Activated T-helper 1 cell treated with anti-CD3 and anti-CD28 coated beads, Interleukin-12 subunit alpha, Interleukin-12 subunit beta, Interleukin-2, Interleukin-4 antibody, amounts not matched to agents 30 ng/mL and 10 ng/mL and 1 ng/mL, durations not matched to agents 14 hours and 24 hours and 36 hours (primary cell): ENCODE measurements at regions not wholly inside any gene's neighbourhood (a gene's known extent, or its start where the extent isn't known, plus 50 kb on each side); places are given as distances from the start of the nearest gene placed in this dataset.

Experiments
- DNase-seq: peaks from one replicate; pipeline ENCODE4 v3.0.0; 2021; ENCODE audit warnings: low spot score
- H3K27ac Mint-ChIP-seq: one replicate; pipeline ENCODE4 v1.8.0; 2021; ENCODE audit warnings: mild to moderate bottlenecking, mixed read lengths
- H3K27me3 Mint-ChIP-seq: one replicate; pipeline ENCODE4 v1.8.0; 2022; ENCODE audit warnings: mild to moderate bottlenecking, moderate library complexity, mixed read lengths; ENCODE audit not compliant: insufficient read depth
- H3K36me3 Mint-ChIP-seq: one replicate; pipeline ENCODE4 v1.8.0; 2021; ENCODE audit warnings: low read depth, mixed read lengths
- H3K4me1 Mint-ChIP-seq: one replicate; pipeline ENCODE4 v1.8.0; 2021; ENCODE audit warnings: low read depth, mixed read lengths
- H3K4me3 Mint-ChIP-seq: one replicate; pipeline ENCODE4 v1.8.0; 2021; ENCODE audit warnings: mild to moderate bottlenecking, moderate library complexity, mixed read lengths
- H3K9me3 Mint-ChIP-seq: one replicate; pipeline ENCODE4 v1.8.0; 2021; ENCODE audit warnings: mixed read lengths
- intact Hi-C: fragments of 100-400 bp; cut with micrococcal nuclease; formaldehyde crosslinking; loops from one replicate; pipeline ENCODE4 v1.15.1; 2024

DNA sequence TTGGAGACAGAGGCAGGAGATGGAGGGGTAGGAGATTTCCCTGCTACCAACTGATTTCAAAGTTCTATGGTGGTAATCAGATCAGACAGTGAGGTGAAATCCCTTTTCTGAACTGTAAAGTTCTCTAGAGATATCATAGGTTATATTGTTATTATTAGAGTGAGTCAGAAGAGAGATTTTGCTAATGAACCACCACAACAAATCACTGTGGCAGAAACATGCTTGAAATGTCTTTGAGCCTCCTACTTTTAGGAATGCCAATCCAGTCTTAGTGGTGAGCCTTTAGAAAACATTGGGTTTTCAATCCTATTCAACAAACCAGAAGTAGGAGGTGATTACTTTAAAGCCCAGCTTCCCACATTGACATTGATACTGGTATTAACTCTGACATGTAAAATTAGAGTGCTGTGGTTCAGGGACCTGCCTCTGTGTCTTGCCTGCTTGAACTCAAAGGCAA, 136.7 kb upstream of the CNR1 start:
- H3K9me3 Mint-ChIP-seq, result no peaks in the 10 kb centered on the region
- H3K4me3 Mint-ChIP-seq, result no peak overlapping the region
- H3K4me1 Mint-ChIP-seq, result no peaks in the 10 kb centered on the region
- no peak overlapping the region for H3K27ac Mint-ChIP-seq
- no peak for DNase-seq
- peaks cover 2% of the 10 kb centered on the region for H3K27me3 Mint-ChIP-seq
- no peaks in the 10 kb centered on the region for H3K36me3 Mint-ChIP-seq
- intact Hi-C loops, result no loop called here

DNA sequence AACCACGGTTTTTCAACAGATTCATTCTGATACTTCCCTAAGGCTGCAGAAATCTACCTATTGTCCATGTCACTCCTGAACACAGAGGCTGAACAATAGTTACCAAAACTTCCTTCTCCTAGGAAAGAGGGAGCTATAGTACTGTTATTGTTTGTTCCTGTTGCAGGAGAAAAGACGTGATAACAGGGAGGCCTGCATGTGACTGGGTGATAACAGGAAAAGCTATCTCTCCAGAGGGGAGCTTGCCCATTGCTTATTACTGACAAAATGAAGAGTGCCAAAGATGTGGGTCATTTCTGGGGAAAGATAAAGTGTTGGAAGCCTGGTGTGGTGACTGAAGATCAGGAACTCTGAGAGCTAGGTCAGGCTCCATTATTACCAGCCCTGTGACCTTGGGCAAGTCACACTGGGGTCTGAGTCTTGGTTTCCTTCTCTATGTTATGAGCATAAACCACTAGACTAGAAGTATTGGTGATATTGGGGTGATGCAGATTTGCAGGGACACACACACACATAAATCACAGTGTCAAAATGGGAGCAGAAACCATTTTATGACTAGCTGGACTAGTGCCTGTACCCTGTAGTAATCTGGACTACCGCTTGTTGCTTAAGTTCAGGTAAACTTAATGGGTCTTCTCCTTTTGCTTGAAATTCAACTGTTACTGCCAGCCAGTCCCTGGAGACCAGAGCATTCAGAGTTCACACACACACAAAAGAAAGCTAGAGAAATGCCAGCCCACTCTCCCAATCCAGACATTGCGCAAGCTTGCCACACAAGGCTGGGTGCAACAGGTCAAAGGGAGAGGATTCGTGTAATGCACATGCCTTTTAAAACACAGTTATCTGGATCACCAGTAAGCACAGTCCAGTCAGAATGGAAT, 136.0 kb upstream of the CNR1 start:
- no peaks in the 10 kb centered on the region for H3K9me3 Mint-ChIP-seq
- no peaks in the 10 kb centered on the region for H3K4me1 Mint-ChIP-seq
- H3K4me3 Mint-ChIP-seq, result no peak overlapping the region
- peaks cover 2% of the 10 kb centered on the region for H3K27me3 Mint-ChIP-seq
- no peaks in the 10 kb centered on the region for H3K36me3 Mint-ChIP-seq
- no peak for DNase-seq
- H3K27ac Mint-ChIP-seq, result no peak overlapping the region
- intact Hi-C loops, result no loop called here

DNA sequence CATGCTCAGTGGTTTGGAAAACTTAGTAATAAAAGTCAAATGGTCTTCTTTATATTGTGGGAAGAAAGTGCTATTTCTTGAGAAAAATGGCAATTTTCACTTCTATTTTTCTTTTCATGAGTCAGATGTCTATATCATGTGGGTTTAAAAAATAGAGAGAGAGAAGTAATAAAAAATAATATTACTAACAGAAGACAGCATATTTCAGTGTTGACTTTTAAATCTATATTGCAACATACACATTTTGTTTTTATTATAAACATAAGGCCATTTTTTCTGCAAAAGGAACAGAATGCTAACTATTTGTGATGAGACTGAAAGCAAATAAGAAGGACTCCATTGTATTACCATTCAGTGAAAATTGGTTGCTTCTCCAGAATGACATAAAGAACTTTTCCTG, 135.1 kb upstream of the CNR1 start:
- Mint-ChIP-seq H3K27ac (no peak overlapping the region), H3K36me3 (no peaks in the 10 kb centered on the region), H3K4me1 (no peaks in the 10 kb centered on the region), H3K4me3 (no peak overlapping the region), H3K27me3 (peaks cover 2% of the 10 kb centered on the region), H3K9me3 (no peaks in the 10 kb centered on the region)
- no peak for DNase-seq
- intact Hi-C loops, result no loop called here

DNA sequence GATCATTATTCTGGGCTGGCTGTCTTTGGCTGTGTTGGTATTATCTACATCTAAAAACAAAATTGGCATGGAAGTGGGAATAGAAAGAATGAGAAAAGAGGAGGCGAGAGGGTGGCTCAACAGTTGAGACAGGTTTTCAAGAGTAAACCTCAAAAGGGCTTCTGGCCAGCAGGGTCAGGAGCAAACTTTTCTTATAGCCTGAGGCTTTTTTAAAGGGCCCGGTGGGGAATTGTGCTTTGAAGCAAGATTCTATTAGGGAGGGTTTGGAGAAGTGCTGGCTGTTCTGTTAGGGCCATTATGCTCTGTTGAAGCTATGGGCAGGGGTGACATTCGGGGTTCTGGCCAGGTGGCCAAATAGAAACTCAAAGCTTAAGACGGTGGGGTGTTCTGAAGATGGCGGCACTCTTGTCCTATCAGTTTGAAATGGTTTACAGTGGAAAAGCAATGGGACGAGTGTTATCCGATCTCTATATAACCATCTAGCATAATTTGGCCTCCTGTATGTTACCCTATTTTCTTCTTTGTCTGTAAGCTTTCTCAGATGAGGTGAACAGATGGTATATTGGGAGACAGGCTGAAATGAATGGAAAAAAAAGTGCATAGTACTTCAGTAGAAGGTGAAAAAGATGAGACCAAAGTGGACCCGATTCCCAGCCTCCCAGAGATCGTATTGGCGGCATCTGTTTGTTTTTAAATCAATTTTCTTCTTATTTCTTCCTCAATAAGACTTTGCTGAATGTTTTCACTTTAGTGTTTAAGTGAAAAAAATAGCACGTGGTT, 132.1 kb upstream of the CNR1 start:
- DNase-seq, result no peak
- Mint-ChIP-seq H3K4me1 (no peaks in the 10 kb centered on the region), H3K27me3 (peaks cover 2% of the 10 kb centered on the region), H3K9me3 (no peaks in the 10 kb centered on the region), H3K4me3 (no peak overlapping the region), H3K36me3 (no peaks in the 10 kb centered on the region), H3K27ac (no peak overlapping the region)
- intact Hi-C loops, result no loop called here

DNA sequence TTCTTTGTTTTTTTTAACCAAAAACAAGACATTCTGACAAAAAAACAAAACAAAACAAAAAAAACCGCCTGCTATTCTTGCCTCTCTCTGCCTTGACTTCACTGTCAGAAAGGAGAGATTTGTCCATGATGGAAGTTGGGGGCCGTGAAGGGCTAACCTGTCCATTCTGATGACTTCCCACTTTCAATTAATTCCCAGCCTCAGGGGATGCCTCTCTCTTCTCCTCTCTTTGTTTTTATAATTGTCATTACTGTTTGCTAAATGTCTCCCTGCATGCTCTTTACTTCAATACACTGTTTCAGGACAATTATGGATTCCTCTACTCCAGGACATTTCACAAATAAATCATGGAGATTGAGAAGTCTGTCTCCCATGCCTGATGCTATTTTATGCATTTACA, 130.5 kb upstream of the CNR1 start:
- intact Hi-C loops, result no loop called here
- no peaks in the 10 kb centered on the region for H3K9me3 Mint-ChIP-seq
- H3K27ac Mint-ChIP-seq, result no peak overlapping the region
- no peaks in the 10 kb centered on the region for H3K27me3 Mint-ChIP-seq
- no peaks in the 10 kb centered on the region for H3K36me3 Mint-ChIP-seq
- DNase-seq, result no peak
- H3K4me1 Mint-ChIP-seq, result no peaks in the 10 kb centered on the region
- H3K4me3 Mint-ChIP-seq, result no peak overlapping the region

DNA sequence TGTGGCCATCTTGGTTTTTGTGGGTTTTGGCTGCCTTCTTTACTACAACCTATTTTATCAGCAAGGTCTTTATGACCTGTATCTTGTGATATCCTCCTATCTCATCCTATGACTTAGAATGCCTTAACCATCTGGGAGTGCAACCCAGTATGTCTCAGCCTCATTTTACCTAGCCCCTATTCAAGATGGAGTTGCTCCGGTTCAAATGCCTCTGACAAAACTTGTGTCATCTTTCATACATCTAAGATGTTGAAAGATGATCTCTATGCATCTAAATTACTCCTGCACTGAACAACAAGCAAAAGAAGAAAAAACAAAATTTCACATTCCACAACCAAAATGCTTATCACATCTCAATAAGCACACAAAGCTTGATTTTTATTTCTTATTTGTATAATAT, 129.5 kb upstream of the CNR1 start:
- Mint-ChIP-seq H3K4me1 (no peaks in the 10 kb centered on the region), H3K36me3 (no peaks in the 10 kb centered on the region), H3K9me3 (no peaks in the 10 kb centered on the region), H3K27me3 (no peaks in the 10 kb centered on the region), H3K27ac (no peak overlapping the region), H3K4me3 (no peak overlapping the region)
- intact Hi-C loops, result no loop called here
- no peak for DNase-seq

DNA sequence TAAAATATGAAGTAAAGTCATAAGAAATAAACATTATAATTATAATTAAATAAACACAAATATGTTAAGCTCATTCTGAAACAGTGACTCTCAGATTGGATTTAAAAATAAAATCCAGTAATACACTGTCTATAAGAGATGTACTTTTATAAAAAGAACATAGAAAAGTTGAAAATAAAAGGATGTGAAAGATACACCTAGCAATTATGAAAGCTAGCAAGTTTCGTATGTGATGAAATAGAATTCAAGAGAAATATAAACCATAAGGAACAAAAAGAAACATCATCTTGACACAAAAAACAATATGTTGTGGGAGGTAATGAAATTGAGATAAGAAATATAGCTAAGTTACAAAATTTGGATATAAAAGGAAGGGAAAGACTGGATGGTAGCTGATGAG, 128.6 kb upstream of the CNR1 start:
- Mint-ChIP-seq H3K9me3 (no peaks in the 10 kb centered on the region), H3K4me1 (no peaks in the 10 kb centered on the region), H3K36me3 (no peaks in the 10 kb centered on the region), H3K27me3 (no peaks in the 10 kb centered on the region), H3K4me3 (no peak overlapping the region), H3K27ac (no peak overlapping the region)
- DNase-seq, result no peak
- intact Hi-C loops, result no loop called here

DNA sequence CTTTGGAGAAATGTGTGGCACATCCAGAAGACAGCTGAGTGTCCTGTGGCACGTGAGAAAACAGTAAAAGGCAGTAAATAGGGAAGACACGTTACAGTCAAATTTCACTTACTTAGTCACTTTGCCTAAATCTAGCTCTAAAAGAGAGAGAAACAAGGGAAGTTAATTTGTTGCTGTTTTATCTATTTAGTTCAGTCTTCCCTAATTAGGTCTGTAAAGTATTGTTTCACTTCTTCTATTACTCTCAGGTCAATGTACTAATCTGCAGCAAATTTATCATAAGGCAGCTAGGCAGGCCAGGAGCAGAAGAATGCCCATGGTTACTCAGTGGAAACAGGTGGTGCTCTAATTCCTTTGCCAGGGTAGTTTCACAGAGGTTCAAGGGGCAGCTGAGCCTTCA, 124.3 kb upstream of the CNR1 start:
- no peaks in the 10 kb centered on the region for H3K4me1 Mint-ChIP-seq
- H3K27me3 Mint-ChIP-seq, result no peaks in the 10 kb centered on the region
- H3K27ac Mint-ChIP-seq, result no peak overlapping the region
- H3K9me3 Mint-ChIP-seq, result no peaks in the 10 kb centered on the region
- no peaks in the 10 kb centered on the region for H3K36me3 Mint-ChIP-seq
- intact Hi-C loops, result no loop called here
- no peak overlapping the region for H3K4me3 Mint-ChIP-seq
- DNase-seq, result no peak

DNA sequence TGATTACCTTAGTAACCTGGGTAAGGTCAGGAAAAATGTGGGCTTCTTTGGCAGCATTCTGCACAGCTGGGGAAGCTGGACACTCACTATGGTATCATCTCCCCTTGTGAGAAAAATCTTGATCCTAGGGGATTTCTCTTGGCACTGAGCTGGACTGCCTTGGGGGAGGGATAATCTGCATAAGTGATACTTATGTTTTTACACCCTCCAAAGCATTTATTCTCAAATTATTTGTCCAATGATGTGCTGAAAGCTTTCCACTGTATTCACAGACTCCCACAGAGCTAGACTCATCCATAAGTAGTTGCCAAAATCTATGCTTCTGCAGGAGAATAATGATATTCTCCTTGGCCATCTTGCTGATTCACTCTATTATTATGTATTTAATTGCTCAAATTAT, 121.5 kb upstream of the CNR1 start:
- Mint-ChIP-seq H3K4me3 (no peak overlapping the region), H3K27ac (no peak overlapping the region), H3K36me3 (no peaks in the 10 kb centered on the region), H3K27me3 (no peaks in the 10 kb centered on the region), H3K9me3 (no peaks in the 10 kb centered on the region), H3K4me1 (no peaks in the 10 kb centered on the region)
- DNase-seq, result no peak
- intact Hi-C loops, result no loop called here

DNA sequence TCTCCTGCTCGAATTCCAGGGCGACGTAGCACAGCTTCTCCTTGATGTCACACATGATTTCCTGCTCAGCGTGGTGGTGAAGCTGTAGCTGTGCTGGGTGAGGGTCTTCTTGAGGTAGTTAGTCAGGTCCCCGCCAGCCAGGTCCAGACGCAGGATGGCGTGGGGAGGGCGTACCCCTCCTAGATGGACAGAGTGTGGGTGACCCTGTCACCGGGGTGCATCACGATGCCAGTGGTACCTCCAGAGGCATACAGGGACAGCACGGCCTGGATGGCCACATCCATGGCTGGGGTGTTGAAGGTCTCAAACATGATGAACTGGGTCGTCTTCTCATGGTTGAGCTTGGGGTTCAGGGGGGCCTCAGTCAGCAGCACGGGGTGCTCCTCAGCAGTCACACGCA, 110.2 kb upstream of the CNR1 start:
- H3K27me3 Mint-ChIP-seq, result no peaks in the 10 kb centered on the region
- no peaks in the 10 kb centered on the region for H3K36me3 Mint-ChIP-seq
- no peak overlapping the region for H3K4me3 Mint-ChIP-seq
- no peaks in the 10 kb centered on the region for H3K9me3 Mint-ChIP-seq
- no peak overlapping the region for H3K27ac Mint-ChIP-seq
- intact Hi-C loops, result no loop called here
- no peak for DNase-seq
- H3K4me1 Mint-ChIP-seq, result no peaks in the 10 kb centered on the region

DNA sequence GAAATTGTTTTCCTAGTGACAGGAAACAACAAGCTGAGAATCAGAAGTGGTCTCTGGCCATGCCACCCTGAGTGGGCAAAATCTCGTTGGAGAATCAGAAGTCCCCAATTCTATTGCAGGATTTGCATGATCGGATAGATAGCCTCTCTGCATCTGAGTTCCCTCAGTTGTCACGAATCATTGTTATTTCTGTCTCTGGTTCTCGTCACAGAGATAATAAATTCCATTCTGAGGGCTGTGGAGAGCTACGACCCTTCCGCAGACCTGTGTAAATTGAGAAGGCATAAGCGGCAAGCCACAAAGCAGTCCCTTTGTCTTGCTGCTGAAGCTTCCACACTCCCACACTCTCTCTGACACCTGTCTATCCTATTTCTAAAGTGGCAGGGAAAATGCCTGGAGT, 102.4 kb upstream of the CNR1 start:
- no peak overlapping the region for H3K27ac Mint-ChIP-seq
- DNase-seq, result no peak
- no peaks in the 10 kb centered on the region for H3K9me3 Mint-ChIP-seq
- H3K36me3 Mint-ChIP-seq, result no peaks in the 10 kb centered on the region
- H3K4me1 Mint-ChIP-seq, result no peaks in the 10 kb centered on the region
- no peaks in the 10 kb centered on the region for H3K27me3 Mint-ChIP-seq
- intact Hi-C loops, result no loop called here
- no peak overlapping the region for H3K4me3 Mint-ChIP-seq

DNA sequence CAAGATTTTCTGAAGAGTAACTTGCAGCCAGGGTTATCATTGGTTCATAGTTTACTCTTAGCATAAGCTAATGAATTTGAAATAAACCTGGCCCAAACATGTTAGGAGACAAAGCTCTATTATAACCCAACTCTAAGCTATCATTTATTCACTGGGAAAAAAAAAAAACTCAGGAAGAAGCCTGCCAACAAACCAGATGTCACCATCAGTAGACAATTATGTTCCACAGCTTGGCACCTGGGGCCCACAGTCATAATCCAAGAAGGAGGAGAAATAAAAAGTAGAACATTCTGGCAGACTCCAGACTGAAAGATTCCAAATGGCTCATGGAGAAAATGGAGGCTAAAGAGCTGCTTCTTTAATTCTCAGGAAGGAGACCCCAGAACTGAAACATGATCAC, 100.0 kb upstream of the CNR1 start:
- Mint-ChIP-seq H3K36me3 (no peaks in the 10 kb centered on the region), H3K27me3 (no peaks in the 10 kb centered on the region), H3K4me3 (no peak overlapping the region), H3K9me3 (no peaks in the 10 kb centered on the region), H3K27ac (no peak overlapping the region), H3K4me1 (no peaks in the 10 kb centered on the region)
- intact Hi-C loops, result no loop called here
- DNase-seq, result no peak

DNA sequence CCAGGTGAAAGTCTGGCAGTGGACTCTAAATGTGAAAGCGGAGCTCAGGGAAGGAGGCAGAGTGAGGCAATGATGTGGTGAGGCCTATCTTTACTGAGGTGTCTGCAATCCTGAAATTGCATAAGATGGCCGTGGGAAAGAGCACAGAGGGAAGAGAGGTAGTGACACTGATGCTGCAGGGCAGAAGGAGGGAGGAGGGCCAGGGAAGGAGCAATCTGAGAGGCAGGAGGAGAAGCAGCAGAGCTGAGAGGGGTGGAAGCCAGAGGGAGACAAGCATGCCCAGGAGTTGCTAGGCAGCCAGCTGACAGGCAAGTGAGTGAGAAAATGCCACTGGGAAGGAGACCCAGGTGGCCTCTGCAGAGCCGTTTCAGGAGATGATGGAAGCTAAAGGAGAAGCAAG, 97.4 kb upstream of the CNR1 start:
- Mint-ChIP-seq H3K27ac (no peak overlapping the region), H3K4me1 (no peaks in the 10 kb centered on the region), H3K4me3 (no peak overlapping the region), H3K9me3 (no peaks in the 10 kb centered on the region), H3K36me3 (no peaks in the 10 kb centered on the region), H3K27me3 (no peaks in the 10 kb centered on the region)
- no peak for DNase-seq
- intact Hi-C loops, result no loop called here
